ENCODE measurements at regions not wholly inside any gene's neighbourhood (a gene's known extent, or its start where the extent isn't known, plus 50 kb on each side); places are given as distances from the start of the nearest gene placed in this dataset.

- TF ChIP-seq, protein P1, sequence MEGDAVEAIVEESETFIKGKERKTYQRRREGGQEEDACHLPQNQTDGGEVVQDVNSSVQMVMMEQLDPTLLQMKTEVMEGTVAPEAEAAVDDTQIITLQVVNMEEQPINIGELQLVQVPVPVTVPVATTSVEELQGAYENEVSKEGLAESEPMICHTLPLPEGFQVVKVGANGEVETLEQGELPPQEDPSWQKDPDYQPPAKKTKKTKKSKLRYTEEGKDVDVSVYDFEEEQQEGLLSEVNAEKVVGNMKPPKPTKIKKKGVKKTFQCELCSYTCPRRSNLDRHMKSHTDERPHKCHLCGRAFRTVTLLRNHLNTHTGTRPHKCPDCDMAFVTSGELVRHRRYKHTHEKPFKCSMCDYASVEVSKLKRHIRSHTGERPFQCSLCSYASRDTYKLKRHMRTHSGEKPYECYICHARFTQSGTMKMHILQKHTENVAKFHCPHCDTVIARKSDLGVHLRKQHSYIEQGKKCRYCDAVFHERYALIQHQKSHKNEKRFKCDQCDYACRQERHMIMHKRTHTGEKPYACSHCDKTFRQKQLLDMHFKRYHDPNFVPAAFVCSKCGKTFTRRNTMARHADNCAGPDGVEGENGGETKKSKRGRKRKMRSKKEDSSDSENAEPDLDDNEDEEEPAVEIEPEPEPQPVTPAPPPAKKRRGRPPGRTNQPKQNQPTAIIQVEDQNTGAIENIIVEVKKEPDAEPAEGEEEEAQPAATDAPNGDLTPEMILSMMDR (IDR thresholded peaks at IDR 0.05), result no peak
- TF ChIP-seq POLR2A (IDR thresholded peaks at IDR 0.05), result no peak
These were observed 228.5 kb upstream of the ADAMTS9 start for GRCh38 chr3:64916192-64916798.
